ENCODE measurements at regions not wholly inside any gene's neighbourhood (a gene's known extent, or its start where the extent isn't known, plus 50 kb on each side); places are given as distances from the start of the nearest gene placed in this dataset.

- Histone ChIP-seq H3K27me3 (replicated peaks; ENCODE audit: insufficient read depth, low read depth, low read length, poor library complexity) (no peaks in the 10 kb centered on the region), H3K27ac (ENCODE audit: low read depth, low read length, poor library complexity, severe bottlenecking) (no peak overlapping the region), H3K4me1 (ENCODE audit: insufficient read depth, low read length, poor library complexity, severe bottlenecking) (no peaks in the 10 kb centered on the region), H3K36me3 (ENCODE audit: insufficient read depth, low read length, poor library complexity, severe bottlenecking) (peaks cover 17% of the 10 kb centered on the region), H3K9me3 (ENCODE audit: low read depth, low read length, poor library complexity, severe bottlenecking) (no peaks in the 10 kb centered on the region), H3K4me3 (ENCODE audit: low read depth, low read length, poor library complexity, severe bottlenecking) (no peak overlapping the region)
- no peak for TF ChIP-seq EZH2 (IDR thresholded peaks at IDR 0.05; ENCODE audit: borderline replicate concordance, low read depth, low read length, poor library complexity, severe bottlenecking)
- no peak for TF ChIP-seq CTCF (conservative IDR thresholded peaks at IDR 0.05; ENCODE audit: low read depth, low read length)
- no TSS peak for BruUV-seq (replicated peaks)
- CTCF ChIA-PET = no interaction called here
- POLR2A ChIA-PET (ENCODE audit: low non-redundant PET) = no interaction called here
- intact Hi-C loops (cut with micrococcal nuclease; ENCODE audit: unreplicated experiment) = no loop called here
- DNase-seq (ENCODE audit: low spot score) = no peak
These were observed 66.8 kb downstream of the TET3 start for GRCh38 chr2:74051504-74051903.

GRCh38 chr2:74052732-74053710, 68.3 kb downstream of the TET3 start:
- H3K27ac ChIP-seq (ENCODE audit: low read depth, low read length, poor library complexity, severe bottlenecking) = no peak overlapping the region
- H3K9me3 ChIP-seq (ENCODE audit: low read depth, low read length, poor library complexity, severe bottlenecking) = no peaks in the 10 kb centered on the region
- no peaks in the 10 kb centered on the region for H3K27me3 ChIP-seq (replicated peaks; ENCODE audit: insufficient read depth, low read depth, low read length, poor library complexity)
- ChIA-PET POLR2A (ENCODE audit: low non-redundant PET) (no interaction called here), CTCF (no interaction called here)
- TF ChIP-seq CTCF (conservative IDR thresholded peaks at IDR 0.05; ENCODE audit: low read depth, low read length) = no peak
- no peak for TF ChIP-seq EZH2 (IDR thresholded peaks at IDR 0.05; ENCODE audit: borderline replicate concordance, low read depth, low read length, poor library complexity, severe bottlenecking)
- peaks cover 4% of the 10 kb centered on the region for H3K36me3 ChIP-seq (ENCODE audit: insufficient read depth, low read length, poor library complexity, severe bottlenecking)
- DNase-seq (ENCODE audit: low spot score) = no peak
- no peak overlapping the region for H3K4me3 ChIP-seq (ENCODE audit: low read depth, low read length, poor library complexity, severe bottlenecking)
- no TSS peak for BruUV-seq (replicated peaks)
- no peaks in the 10 kb centered on the region for H3K4me1 ChIP-seq (ENCODE audit: insufficient read depth, low read length, poor library complexity, severe bottlenecking)
- intact Hi-C loops (cut with micrococcal nuclease; ENCODE audit: unreplicated experiment) = no loop called here

GRCh38 chr2:74053959-74054715, 69.4 kb downstream of the TET3 start:
- Histone ChIP-seq H3K9me3 (ENCODE audit: low read depth, low read length, poor library complexity, severe bottlenecking) (no peaks in the 10 kb centered on the region), H3K27ac (ENCODE audit: low read depth, low read length, poor library complexity, severe bottlenecking) (no peak overlapping the region), H3K27me3 (replicated peaks; ENCODE audit: insufficient read depth, low read depth, low read length, poor library complexity) (no peaks in the 10 kb centered on the region), H3K4me1 (ENCODE audit: insufficient read depth, low read length, poor library complexity, severe bottlenecking) (no peaks in the 10 kb centered on the region), H3K4me3 (ENCODE audit: low read depth, low read length, poor library complexity, severe bottlenecking) (no peak overlapping the region), H3K36me3 (ENCODE audit: insufficient read depth, low read length, poor library complexity, severe bottlenecking) (no peaks in the 10 kb centered on the region)
- POLR2A ChIA-PET (ENCODE audit: low non-redundant PET) = no interaction called here
- DNase-seq (ENCODE audit: low spot score) = no peak
- intact Hi-C loops (cut with micrococcal nuclease; ENCODE audit: unreplicated experiment) = no loop called here
- CTCF ChIA-PET = no interaction called here
- TF ChIP-seq CTCF (conservative IDR thresholded peaks at IDR 0.05; ENCODE audit: low read depth, low read length) (no peak), EZH2 (IDR thresholded peaks at IDR 0.05; ENCODE audit: borderline replicate concordance, low read depth, low read length, poor library complexity, severe bottlenecking) (no peak)
- no TSS peak for BruUV-seq (replicated peaks)

Measured in A673 (cell line).